BJ (cell line): ENCODE measurements at regions not wholly inside any gene's neighbourhood (a gene's known extent, or its start where the extent isn't known, plus 50 kb on each side); places are given as distances from the start of the nearest gene placed in this dataset.
"Not testable (repeated sequence)": the region's sequence is repeated elsewhere in the genome, so short reads cannot be mapped to it uniquely, and the experiment has no call there.

Experiments used
- CTCF ChIA-PET: fragments of 350-600 bp; formaldehyde crosslinking; extraction: SDS; loops from one replicate; lab custom pipeline; 2021; ENCODE audit warnings: antibody characterized with exemption, inconsistent platforms; lab: Yijun Ruan, JAX
- POLR2A ChIA-PET: fragments of 300-600 bp; sonication (Branson Sonifier 250); formaldehyde crosslinking; extraction: SDS; loops from one replicate; lab custom pipeline; 2021; ENCODE audit warnings: antibody characterized with exemption; lab: Charles Lee
- DNase-seq: peaks from one replicate; pipeline ENCODE4 v3.0.0-alpha.2; 2011; ENCODE audit warnings: low read depth
- H3K27me3 ChIP-seq: 2 replicates; pipeline ENCODE4 v1.6.0; 2011; ENCODE audit warnings: low read length; ENCODE audit not compliant: control insufficient read depth, insufficient read depth
- H3K36me3 ChIP-seq: 2 replicates; pipeline ENCODE4 v1.5.1; 2011; ENCODE audit warnings: low read length; ENCODE audit not compliant: control insufficient read depth, insufficient read depth
- H3K4me3 ChIP-seq: 2 replicates; pipeline ENCODE4 v1.5.1; 2011; ENCODE audit warnings: low read depth, mild to moderate bottlenecking, control low read depth, low read length
- TF ChIP-seq, protein P1 (sequence below): IDR thresholded peaks from 2 replicates; pipeline ENCODE4 v1.5.1; 2011; ENCODE audit warnings: low read depth, mild to moderate bottlenecking, control low read depth, inconsistent platforms, low read length, moderate library complexity; ENCODE audit not compliant: insufficient read depth

GRCh38 chr14:85182282-85182681 is 347.7 kb upstream of the FLRT2 start:
- TF ChIP-seq, protein P1, sequence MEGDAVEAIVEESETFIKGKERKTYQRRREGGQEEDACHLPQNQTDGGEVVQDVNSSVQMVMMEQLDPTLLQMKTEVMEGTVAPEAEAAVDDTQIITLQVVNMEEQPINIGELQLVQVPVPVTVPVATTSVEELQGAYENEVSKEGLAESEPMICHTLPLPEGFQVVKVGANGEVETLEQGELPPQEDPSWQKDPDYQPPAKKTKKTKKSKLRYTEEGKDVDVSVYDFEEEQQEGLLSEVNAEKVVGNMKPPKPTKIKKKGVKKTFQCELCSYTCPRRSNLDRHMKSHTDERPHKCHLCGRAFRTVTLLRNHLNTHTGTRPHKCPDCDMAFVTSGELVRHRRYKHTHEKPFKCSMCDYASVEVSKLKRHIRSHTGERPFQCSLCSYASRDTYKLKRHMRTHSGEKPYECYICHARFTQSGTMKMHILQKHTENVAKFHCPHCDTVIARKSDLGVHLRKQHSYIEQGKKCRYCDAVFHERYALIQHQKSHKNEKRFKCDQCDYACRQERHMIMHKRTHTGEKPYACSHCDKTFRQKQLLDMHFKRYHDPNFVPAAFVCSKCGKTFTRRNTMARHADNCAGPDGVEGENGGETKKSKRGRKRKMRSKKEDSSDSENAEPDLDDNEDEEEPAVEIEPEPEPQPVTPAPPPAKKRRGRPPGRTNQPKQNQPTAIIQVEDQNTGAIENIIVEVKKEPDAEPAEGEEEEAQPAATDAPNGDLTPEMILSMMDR = no peak
- ChIA-PET CTCF (no interaction called here), POLR2A (no interaction called here)
- Histone ChIP-seq H3K4me3 (no peak overlapping the region), H3K36me3 (no peaks in the 10 kb centered on the region), H3K27me3 (0 out of 2 replicates have a peak, but pooled peaks cover 1% of the 10 kb centered on the region)
- no peak for DNase-seq

DNA sequence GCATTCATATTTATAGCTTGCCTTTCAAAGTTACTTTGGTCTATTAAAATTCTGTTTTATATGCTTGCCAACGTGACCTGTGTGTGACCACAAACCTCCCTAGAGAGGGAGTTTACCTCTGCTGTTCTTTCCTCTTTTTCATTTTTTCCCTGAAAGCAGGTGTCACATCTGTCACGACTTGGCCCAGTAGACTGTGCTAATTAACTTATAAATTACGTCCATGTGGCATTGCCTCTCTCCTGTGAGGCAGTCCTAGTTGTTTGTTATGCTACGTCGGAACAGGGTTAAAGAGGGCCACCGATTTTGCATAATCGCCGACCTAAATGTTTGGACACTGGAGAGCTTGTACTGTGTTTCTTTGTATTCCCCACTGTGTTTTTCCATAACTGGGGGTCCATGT is 343.9 kb upstream of the FLRT2 start:
- Histone ChIP-seq H3K36me3 (no peaks in the 10 kb centered on the region), H3K27me3 (0 out of 2 replicates have a peak, but pooled peaks cover 1% of the 10 kb centered on the region), H3K4me3 (no peak overlapping the region)
- CTCF ChIA-PET = no interaction called here
- DNase-seq = no peak
- TF ChIP-seq, protein P1 = no peak
- POLR2A ChIA-PET = no interaction called here

DNA sequence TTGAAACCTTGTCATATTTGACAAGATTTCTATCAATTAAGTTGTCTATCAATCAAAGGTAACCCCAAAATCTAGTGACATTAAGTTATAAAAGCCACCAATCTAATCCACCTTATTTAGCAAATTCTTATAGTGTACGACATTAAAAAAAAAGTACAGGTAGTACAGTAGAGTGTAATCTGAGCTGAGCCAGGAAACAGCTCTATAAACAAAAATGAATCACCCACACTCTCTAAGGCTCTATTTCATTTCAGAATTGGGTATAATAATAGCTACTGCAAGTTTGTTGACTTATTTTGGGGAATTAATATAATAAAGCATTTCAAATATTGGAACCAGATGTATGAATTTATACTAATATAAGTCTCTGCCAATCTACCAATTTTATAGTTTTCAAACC is 342.4 kb upstream of the FLRT2 start:
- H3K27me3 ChIP-seq = no peaks in the 10 kb centered on the region
- ChIA-PET POLR2A (no interaction called here), CTCF (no interaction called here)
- DNase-seq = no peak
- no peak overlapping the region for H3K4me3 ChIP-seq
- H3K36me3 ChIP-seq = no peaks in the 10 kb centered on the region
- TF ChIP-seq, protein P1 = no peak

DNA sequence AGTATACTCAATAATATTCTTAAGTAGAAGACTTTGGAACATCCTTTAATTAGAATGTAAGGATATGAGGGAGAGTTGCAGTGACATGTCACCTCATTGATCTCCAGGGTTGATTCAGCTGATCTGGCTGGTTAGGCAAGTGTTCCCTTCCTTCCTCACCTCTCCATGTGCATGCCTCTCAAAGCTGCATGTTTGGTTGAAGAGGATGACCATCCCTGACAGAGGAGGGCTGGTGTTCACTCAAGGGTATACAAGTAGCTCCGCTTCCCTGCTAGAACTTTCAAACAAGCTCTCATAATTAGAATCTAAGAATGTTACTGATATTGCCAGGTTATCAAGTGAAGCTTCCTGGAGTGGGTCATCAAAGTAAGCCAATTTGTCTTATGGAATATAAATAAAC is 341.1 kb upstream of the FLRT2 start:
- TF ChIP-seq, protein P1 = no peak
- ChIA-PET POLR2A (no interaction called here), CTCF (no interaction called here)
- Histone ChIP-seq H3K27me3 (no peaks in the 10 kb centered on the region), H3K36me3 (no peaks in the 10 kb centered on the region), H3K4me3 (no peak overlapping the region)
- no peak for DNase-seq

DNA sequence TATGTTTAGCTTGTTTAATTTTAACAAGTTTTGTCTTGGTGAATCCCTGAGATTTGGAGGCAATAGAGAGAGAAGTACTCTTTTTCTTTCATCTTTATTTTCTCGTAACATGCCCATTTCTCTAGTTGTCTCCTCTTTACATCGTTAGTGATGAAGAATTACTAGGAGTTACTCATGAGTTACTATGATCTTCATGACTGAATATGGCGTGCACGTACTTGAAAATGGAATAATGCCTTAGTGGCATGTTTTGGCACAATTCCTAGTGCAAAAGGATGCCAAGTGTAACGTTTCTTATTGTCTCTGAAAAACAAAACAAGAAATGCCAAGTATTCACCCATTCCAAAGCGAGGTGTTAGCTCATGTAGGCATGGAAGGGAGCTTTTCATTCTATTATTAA is 340.7 kb upstream of the FLRT2 start:
- H3K27me3 ChIP-seq, H3K4me3 ChIP-seq, DNase-seq, POLR2A ChIA-PET, H3K36me3 ChIP-seq, CTCF ChIA-PET: not testable (repeated sequence)

- TF ChIP-seq, protein P1 = no peak
- CTCF ChIA-PET = no interaction called here
- Histone ChIP-seq H3K4me3 (no peak overlapping the region), H3K36me3 (no peaks in the 10 kb centered on the region), H3K27me3 (no peaks in the 10 kb centered on the region)
- POLR2A ChIA-PET = no interaction called here
- DNase-seq = no peak
Observed at GRCh38 chr14:85190251-85190650, 339.7 kb upstream of the FLRT2 start.
